SK-N-SH (cell line): ENCODE measurements at regions not wholly inside any gene's neighbourhood (a gene's known extent, or its start where the extent isn't known, plus 50 kb on each side); places are given as distances from the start of the nearest gene placed in this dataset.

Experiments used
- CTCF ChIA-PET: fragments of 300-600, 350-600 bp; formaldehyde crosslinking; extraction: SDS; loops from one replicate; lab custom pipeline; 2021; lab: Yijun Ruan, JAX
- POLR2A ChIA-PET: fragments of 350-600 bp; sonication (Branson Sonifier 250); formaldehyde crosslinking; extraction: SDS; loops from one replicate; lab custom pipeline; 2020; ENCODE audit warnings: antibody characterized with exemption, inconsistent platforms; lab: Yijun Ruan, JAX
- DNase-seq: peaks from one replicate; pipeline ENCODE4 v3.0.0; 2012
- H2AFZ ChIP-seq: fragments of 200-600 bp; sonication (generic); 2 replicates; pipeline ENCODE4 v1.8.1; 2016; ENCODE audit warnings: antibody characterized with exemption, mild to moderate bottlenecking, low read depth
- H3F3A ChIP-seq: fragments of 200-600 bp; sonication (generic); replicated peaks from 2 replicates; pipeline ENCODE3; 2016; ENCODE audit warnings: antibody characterized with exemption, mild to moderate bottlenecking; ENCODE audit not compliant: insufficient read depth
- H3K27ac ChIP-seq, 2 experiments: fragments of 200-500 bp in 1 of 2; fragments of 200-600 bp in 1 of 2; sonication (Bioruptor generic) in 1 of 2; sonication (generic), shearing (Covaris generic) in 1 of 2; 2 replicates each; pipeline versions ENCODE4 v1.5.1 to v1.6.1; 2014 to 2016; ENCODE audit warnings: low read depth in 2 of 2, inconsistent platforms in 1 of 2, low read length in 1 of 2, mild to moderate bottlenecking in 1 of 2, mixed read lengths in 1 of 2
- H3K27me3 ChIP-seq: fragments of 200-600 bp; sonication (generic), shearing (Covaris generic); 2 replicates; pipeline ENCODE4 v1.6.1; 2016; ENCODE audit warnings: mixed run types; ENCODE audit not compliant: insufficient read depth
- H3K36me3 ChIP-seq, 2 experiments: fragments of 200-500 bp in 1 of 2; fragments of 200-600 bp in 1 of 2; sonication (Bioruptor generic) in 1 of 2; sonication (generic) in 1 of 2; replicated peaks in 1 of 2; 2 replicates each; pipeline versions ENCODE3 to v1.5.1; 2014 to 2016; ENCODE audit warnings: low read length in 1 of 2, mild to moderate bottlenecking in 1 of 2; ENCODE audit not compliant: insufficient read depth in 2 of 2, control insufficient read depth in 1 of 2
- H3K4me1 ChIP-seq, 2 experiments: fragments of 200-500 bp in 1 of 2; fragments of 200-600 bp in 1 of 2; sonication (Bioruptor generic) in 1 of 2; sonication (generic), shearing (Covaris generic) in 1 of 2; 2 replicates each; pipeline versions ENCODE4 v1.5.1 to v1.6.1; 2014 to 2016; ENCODE audit warnings: low read depth in 1 of 2, low read length in 1 of 2, mixed run types in 1 of 2; ENCODE audit not compliant: insufficient read depth in 2 of 2, control insufficient read depth in 1 of 2
- H3K4me2 ChIP-seq: fragments of 200-600 bp; sonication (generic), shearing (Covaris generic); 2 replicates; pipeline ENCODE4 v1.6.1; 2017; ENCODE audit warnings: mixed run types
- H3K4me3 ChIP-seq, 2 experiments: fragments of 200-500 bp in 1 of 2; fragments of 200-600 bp in 1 of 2; sonication (Bioruptor generic) in 1 of 2; sonication (generic), shearing (Covaris generic) in 1 of 2; 2 replicates each; pipeline versions ENCODE4 v1.5.1 to v1.8.1; 2014 to 2016; ENCODE audit warnings: low read depth in 2 of 2, inconsistent platforms in 1 of 2, low read length in 1 of 2, mild to moderate bottlenecking in 1 of 2, mixed read lengths in 1 of 2, moderate library complexity in 1 of 2
- H3K79me2 ChIP-seq: fragments of 200-600 bp; sonication (generic); 2 replicates; pipeline ENCODE4 v1.8.1; 2017; ENCODE audit warnings: mild to moderate bottlenecking; ENCODE audit not compliant: insufficient read depth
- H3K9ac ChIP-seq: fragments of 200-600 bp; sonication (generic); 2 replicates; pipeline ENCODE4 v1.6.1; 2017; ENCODE audit warnings: mixed run types
- H3K9me2 ChIP-seq: fragments of 200-600 bp; sonication (generic); 2 replicates; pipeline ENCODE4 v1.6.1; 2017; ENCODE audit warnings: mixed run types
- H3K9me3 ChIP-seq: fragments of 200-600 bp; sonication (generic); 2 replicates; pipeline ENCODE4 v1.6.1; 2017; ENCODE audit warnings: mixed run types, mild to moderate bottlenecking, moderate library complexity
- H4K20me1 ChIP-seq: fragments of 200-600 bp; sonication (generic); 2 replicates; pipeline ENCODE4 v1.6.1; 2017; ENCODE audit warnings: mild to moderate bottlenecking, mixed run types; ENCODE audit not compliant: insufficient read depth
- CHD2 ChIP-seq: fragments of 150-350 bp; IDR thresholded peaks from 2 replicates; pipeline ENCODE4 v1.6.1; 2018; ENCODE audit warnings: low read length; ENCODE audit not compliant: partially characterized antibody
- CTCF ChIP-seq: fragments of 200-600 bp; sonication (generic); IDR thresholded peaks from 2 replicates; pipeline ENCODE4 v1.6.1; 2017; ENCODE audit warnings: antibody characterized with exemption, mild to moderate bottlenecking, moderate library complexity
- EP300 ChIP-seq, 2 experiments: IDR thresholded peaks; 2 replicates each; pipeline versions ENCODE4 v1.4.0 to v1.6.1; 2012; ENCODE audit warnings: borderline replicate concordance in 1 of 2, low read depth in 1 of 2, low read length in 1 of 2
- EZH2phosphoT487 ChIP-seq: fragments of 200-600 bp; sonication (generic); IDR thresholded peaks from 2 replicates; pipeline ENCODE4 v1.6.1; 2017; ENCODE audit warnings: low read depth, mixed run types, mild to moderate bottlenecking, antibody characterized with exemption, moderate library complexity, borderline replicate concordance
- FOXJ3 ChIP-seq: sonication (generic); formaldehyde crosslinking; IDR thresholded peaks from 2 replicates; pipeline ENCODE4 v1.5.1; 2020; ENCODE audit warnings: mild to moderate bottlenecking, missing genetic modification reagents
- FOXM1 ChIP-seq: IDR thresholded peaks from 2 replicates; pipeline ENCODE4 v1.4.0; 2012; ENCODE audit warnings: low read depth, mild to moderate bottlenecking
- GABPA ChIP-seq: IDR thresholded peaks from 2 replicates; pipeline ENCODE4 v1.4.0; 2012; ENCODE audit warnings: low read depth, mild to moderate bottlenecking
- GATA2 ChIP-seq: sonication (generic); formaldehyde crosslinking; IDR thresholded peaks from 2 replicates; pipeline ENCODE4 v1.5.0; 2020; ENCODE audit warnings: mild to moderate bottlenecking, missing genetic modification reagents
- MAX ChIP-seq: IDR thresholded peaks from 2 replicates; pipeline ENCODE4 v1.4.0; 2012; ENCODE audit warnings: low read depth
- MEF2A ChIP-seq: IDR thresholded peaks from 2 replicates; pipeline ENCODE4 v1.4.0; 2012; ENCODE audit warnings: low read depth, borderline replicate concordance
- NFIC ChIP-seq: IDR thresholded peaks from 2 replicates; pipeline ENCODE4 v1.4.0; 2012; ENCODE audit warnings: borderline replicate concordance
- POLR2AphosphoS5 ChIP-seq: IDR thresholded peaks from 2 replicates; pipeline ENCODE4 v1.6.1; 2012; ENCODE audit warnings: low read depth, low read length
- RFX5 ChIP-seq: IDR thresholded peaks from 2 replicates; pipeline ENCODE4 v1.6.1; 2012; ENCODE audit warnings: mild to moderate bottlenecking, improper control_type of control experiment, low read length
- RXRA ChIP-seq: IDR thresholded peaks from 2 replicates; pipeline ENCODE4 v1.4.0; 2012; ENCODE audit warnings: low read depth, mild to moderate bottlenecking, borderline replicate concordance
- SMC3 ChIP-seq: IDR thresholded peaks from 2 replicates; pipeline ENCODE4 v1.6.1; 2012; ENCODE audit warnings: low read depth, low read length, improper control_type of control experiment
- TEAD4 ChIP-seq: IDR thresholded peaks from 2 replicates; pipeline ENCODE4 v1.4.0; 2012; ENCODE audit warnings: mild to moderate bottlenecking, borderline replicate concordance; ENCODE audit not compliant: insufficient read depth
- USF1 ChIP-seq: IDR thresholded peaks from 2 replicates; pipeline ENCODE4 v1.4.0; 2012; ENCODE audit warnings: low read depth, borderline replicate concordance
- YY1 ChIP-seq: IDR thresholded peaks from 2 replicates; pipeline ENCODE4 v1.4.0; 2012; ENCODE audit warnings: low read depth, mild to moderate bottlenecking
- WGBS: methylation state at CpG from one replicate; pipeline ENCODE4 v1.1.6; 2017; ENCODE audit warnings: low lambda C conversion rate; 5-methylcytosine and 5-hydroxymethylcytosine counted together

- Histone ChIP-seq H3K9me2 (no peaks in the 10 kb centered on the region), H3K4me2 (no peak overlapping the region), H3K36me3 (no peaks in the 10 kb centered on the region), H3K79me2 (no peaks in the 10 kb centered on the region), H3K4me1 (no peaks in the 10 kb centered on the region), H3K4me3 (no peak overlapping the region), H3K27ac (no peak overlapping the region), H3F3A (no peaks in the 10 kb centered on the region), H3K27me3 (no peaks in the 10 kb centered on the region), H3K9ac (no peak overlapping the region), H4K20me1 (no peaks in the 10 kb centered on the region), H2AFZ (no peak overlapping the region), H3K9me3 (no peaks in the 10 kb centered on the region)
- CTCF ChIA-PET, result interaction anchor here (0.7 kb wide), 1 partner anchor 9 kb away, joined by 3 read pairs; no protein-coding TSS in a partner anchor
- no peak for TF ChIP-seq GABPA
- no peak for TF ChIP-seq MAX
- TF ChIP-seq CTCF, result no peak
- TF ChIP-seq MEF2A, result no peak
- TF ChIP-seq NFIC, result no peak
- no peak for TF ChIP-seq FOXJ3 (CRISPR knock-in tag)
- TF ChIP-seq CHD2, result no peak
- TF ChIP-seq GATA2 (CRISPR knock-in tag), result no peak
- TF ChIP-seq POLR2AphosphoS5, result no peak
- no peak for TF ChIP-seq USF1
- TF ChIP-seq TEAD4, result no peak
- no peak for TF ChIP-seq RXRA
- no peak for TF ChIP-seq SMC3
- no peak for TF ChIP-seq RFX5
- no peak for TF ChIP-seq EP300 (IDR thresholded peaks at IDR 0.05; ENCODE audit: borderline replicate concordance in 1 of 2, low read depth in 1 of 2, low read length in 1 of 2)
- no peak for TF ChIP-seq EZH2phosphoT487
- TF ChIP-seq YY1, result no peak
- no peak for TF ChIP-seq FOXM1
- DNase-seq, result no peak
- POLR2A ChIA-PET, result no interaction called here
- WGBS, result 18% methylated on average over 1 of the region's 1 CpG
Measured at GRCh38 chr11:79932612-79933011, 491.8 kb upstream of the TENM4 start.
